GM06990 (cell line): ENCODE measurements at regions not wholly inside any gene's neighbourhood (a gene's known extent, or its start where the extent isn't known, plus 50 kb on each side); places are given as distances from the start of the nearest gene placed in this dataset.

Source experiments
- DNase-seq: peaks from one replicate; pipeline ENCODE4 v3.0.0-alpha.2; 2011; ENCODE audit not compliant: insufficient read length; ENCODE audit errors: extremely low read depth
- H3K27me3 ChIP-seq: replicated peaks from 2 replicates; pipeline ENCODE4 v1.6.0; 2011; ENCODE audit warnings: low read length; ENCODE audit not compliant: control insufficient read depth, insufficient read depth
- H3K36me3 ChIP-seq: 2 replicates; pipeline ENCODE4 v1.5.1; 2011; ENCODE audit warnings: low read length; ENCODE audit not compliant: control insufficient read depth, insufficient read depth
- H3K4me3 ChIP-seq: replicated peaks from 2 replicates; pipeline ENCODE4 v1.5.1; 2011; ENCODE audit warnings: low read depth, mild to moderate bottlenecking, control low read depth, low read length
- TF ChIP-seq, protein P1 (sequence below): IDR thresholded peaks from 2 replicates; pipeline ENCODE4 v1.5.1; 2011; ENCODE audit warnings: low read length, control low read depth, mild to moderate bottlenecking, inconsistent platforms; ENCODE audit not compliant: insufficient read depth, poor library complexity, severe bottlenecking

DNA sequence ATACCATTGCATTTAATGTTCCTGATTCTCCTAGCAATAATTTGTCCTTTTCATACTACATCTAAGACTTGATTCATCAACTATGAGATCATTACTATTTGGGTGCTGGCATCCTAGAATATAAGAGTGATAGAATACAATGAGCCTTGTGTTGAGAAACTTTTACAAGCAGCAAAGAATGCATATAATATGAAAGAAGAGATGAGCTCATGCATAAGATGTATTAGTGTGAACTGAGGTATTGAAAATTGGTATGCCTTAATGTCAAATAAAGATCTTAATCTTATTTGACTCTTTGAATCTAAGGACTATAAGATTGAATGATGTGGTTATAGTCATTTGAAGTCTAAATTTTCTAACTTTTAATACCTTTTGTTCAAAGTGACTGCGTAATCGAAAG, 220.0 kb upstream of the ARHGEF26 start:
- Histone ChIP-seq H3K36me3 (no peaks in the 10 kb centered on the region), H3K4me3 (no peak overlapping the region), H3K27me3 (no peaks in the 10 kb centered on the region)
- TF ChIP-seq, protein P1, sequence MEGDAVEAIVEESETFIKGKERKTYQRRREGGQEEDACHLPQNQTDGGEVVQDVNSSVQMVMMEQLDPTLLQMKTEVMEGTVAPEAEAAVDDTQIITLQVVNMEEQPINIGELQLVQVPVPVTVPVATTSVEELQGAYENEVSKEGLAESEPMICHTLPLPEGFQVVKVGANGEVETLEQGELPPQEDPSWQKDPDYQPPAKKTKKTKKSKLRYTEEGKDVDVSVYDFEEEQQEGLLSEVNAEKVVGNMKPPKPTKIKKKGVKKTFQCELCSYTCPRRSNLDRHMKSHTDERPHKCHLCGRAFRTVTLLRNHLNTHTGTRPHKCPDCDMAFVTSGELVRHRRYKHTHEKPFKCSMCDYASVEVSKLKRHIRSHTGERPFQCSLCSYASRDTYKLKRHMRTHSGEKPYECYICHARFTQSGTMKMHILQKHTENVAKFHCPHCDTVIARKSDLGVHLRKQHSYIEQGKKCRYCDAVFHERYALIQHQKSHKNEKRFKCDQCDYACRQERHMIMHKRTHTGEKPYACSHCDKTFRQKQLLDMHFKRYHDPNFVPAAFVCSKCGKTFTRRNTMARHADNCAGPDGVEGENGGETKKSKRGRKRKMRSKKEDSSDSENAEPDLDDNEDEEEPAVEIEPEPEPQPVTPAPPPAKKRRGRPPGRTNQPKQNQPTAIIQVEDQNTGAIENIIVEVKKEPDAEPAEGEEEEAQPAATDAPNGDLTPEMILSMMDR, result no peak
- no peak for DNase-seq

DNA sequence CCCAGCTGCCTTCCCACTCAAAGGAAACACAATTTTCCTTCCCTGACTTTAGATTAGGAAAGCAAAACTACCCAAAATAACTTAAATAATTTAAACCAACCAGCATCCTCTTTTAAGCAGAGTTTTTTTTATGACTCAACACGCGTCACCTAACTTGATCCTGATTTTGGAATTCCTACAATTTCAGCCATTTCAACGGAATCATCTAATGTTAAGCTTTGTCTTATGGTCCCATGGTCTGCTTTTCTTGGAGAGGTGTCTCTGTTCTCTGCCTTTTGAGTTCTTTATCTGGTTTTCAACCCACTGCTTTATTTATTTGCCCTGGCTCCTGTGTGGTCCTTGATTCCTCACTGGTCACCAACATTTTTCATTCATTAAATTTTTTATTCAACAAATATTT, 219.2 kb upstream of the ARHGEF26 start:
- no peak for DNase-seq
- H3K27me3 ChIP-seq, result no peaks in the 10 kb centered on the region
- TF ChIP-seq, protein P1, result no peak
- no peaks in the 10 kb centered on the region for H3K36me3 ChIP-seq
- H3K4me3 ChIP-seq, result no peak overlapping the region

DNA sequence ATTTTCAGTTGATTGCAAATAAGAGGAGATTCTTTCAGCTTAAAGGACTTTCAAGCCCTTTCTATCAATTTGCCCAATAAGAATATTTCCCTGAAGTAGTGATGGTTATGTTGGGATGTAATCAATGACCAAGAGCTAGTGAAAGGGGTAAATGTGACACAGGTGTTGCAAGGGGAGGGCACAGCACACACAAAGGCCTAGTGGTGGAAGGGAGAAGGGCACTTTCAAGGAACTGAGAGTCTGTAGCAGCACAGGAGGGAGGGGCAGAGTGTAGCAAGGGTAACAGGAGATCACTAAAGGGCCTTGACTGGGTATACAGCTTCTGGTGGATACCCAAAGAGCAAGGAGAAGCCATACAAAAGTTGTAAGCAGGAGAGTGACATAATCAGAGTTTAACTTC, 217.8 kb upstream of the ARHGEF26 start:
- H3K27me3 ChIP-seq, result no peaks in the 10 kb centered on the region
- DNase-seq, result no peak
- H3K36me3 ChIP-seq, result no peaks in the 10 kb centered on the region
- H3K4me3 ChIP-seq, result no peak overlapping the region
- TF ChIP-seq, protein P1, result no peak

DNA sequence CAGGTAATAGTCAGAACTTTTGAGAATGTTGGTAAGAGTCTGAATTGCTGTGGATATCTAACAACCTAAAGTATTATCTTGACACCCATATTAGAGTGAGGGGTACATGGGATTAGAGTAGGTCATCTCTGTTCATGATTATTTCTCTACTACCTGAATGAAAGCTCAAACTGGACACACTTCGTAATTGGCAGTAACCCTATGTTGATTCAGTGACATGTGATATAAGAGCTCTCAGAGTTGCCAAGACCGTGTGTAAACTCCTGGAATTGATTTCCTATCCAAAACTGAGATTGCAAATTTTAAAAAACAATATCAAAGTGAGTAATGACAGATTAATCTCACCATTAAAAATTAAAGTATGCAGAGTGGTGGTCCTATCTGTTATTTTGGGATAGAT, 214.8 kb upstream of the ARHGEF26 start:
- TF ChIP-seq, protein P1, result no peak
- DNase-seq, result no peak
- no peak overlapping the region for H3K4me3 ChIP-seq
- no peaks in the 10 kb centered on the region for H3K27me3 ChIP-seq
- H3K36me3 ChIP-seq, result no peaks in the 10 kb centered on the region

DNA sequence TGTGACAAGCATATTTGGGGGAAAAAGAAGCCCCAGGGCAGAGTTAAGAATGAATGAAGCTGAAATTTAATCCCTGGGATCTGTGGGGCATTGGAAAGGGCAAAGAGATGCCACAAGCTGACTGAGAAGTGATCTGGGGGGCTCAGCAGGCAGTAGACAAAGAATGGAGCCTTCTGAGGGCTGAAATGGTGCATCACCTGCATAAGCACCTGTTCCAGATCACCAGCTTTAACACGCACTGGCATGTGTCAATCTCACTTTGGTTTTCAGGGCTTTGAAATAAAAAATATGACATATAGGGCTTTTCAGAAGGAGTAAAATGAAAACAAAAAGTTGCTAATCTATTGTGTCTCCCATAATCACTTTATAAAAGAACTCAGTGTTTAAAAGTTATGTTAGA, 210.8 kb upstream of the ARHGEF26 start:
- H3K27me3 ChIP-seq, result no peaks in the 10 kb centered on the region

DNA sequence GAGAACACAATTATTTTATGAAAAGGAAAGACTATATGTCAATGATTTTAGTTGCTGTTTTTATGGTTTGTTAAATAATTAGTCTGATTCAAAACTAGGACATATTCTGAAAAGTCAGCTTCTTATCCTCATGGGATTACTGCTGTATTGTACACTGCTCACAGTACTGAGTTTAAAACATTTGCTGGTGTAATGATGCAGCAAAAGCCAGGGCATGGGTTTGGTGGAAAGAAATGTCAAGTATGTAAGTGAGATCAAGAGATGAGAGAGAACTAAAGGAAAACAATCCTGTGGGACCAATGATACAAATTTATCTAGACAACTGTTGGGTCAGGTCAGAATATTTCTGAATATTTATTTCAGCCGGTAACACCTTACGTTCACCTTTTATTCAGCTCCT, 210.1 kb upstream of the ARHGEF26 start:
- Histone ChIP-seq H3K4me3 (no peak overlapping the region), H3K36me3 (no peaks in the 10 kb centered on the region), H3K27me3 (no peaks in the 10 kb centered on the region)
- TF ChIP-seq, protein P1, result no peak
- DNase-seq, result no peak

More for the DNA sequence above, 210.8 kb upstream of the ARHGEF26 start:
- DNase-seq, result no peak
- TF ChIP-seq, protein P1, result no peak
- H3K4me3 ChIP-seq, result no peak overlapping the region
- H3K36me3 ChIP-seq, result no peaks in the 10 kb centered on the region
